ENCODE measurements at regions not wholly inside any gene's neighbourhood (a gene's known extent, or its start where the extent isn't known, plus 50 kb on each side); places are given as distances from the start of the nearest gene placed in this dataset.

- no peaks in the 10 kb centered on the region for H3K4me1 Mint-ChIP-seq
- H3K27ac Mint-ChIP-seq: no peak overlapping the region
- TF ChIP-seq CTCF (IDR thresholded peaks at IDR 0.05; ENCODE audit: unreplicated experiment): no peak
Measured at GRCh38 chrX:43525901-43526610, 130.0 kb upstream of the MAOA start.

GRCh38 chrX:43526878-43527277 lies 129.2 kb upstream of the MAOA start:
- DNase-seq (ENCODE audit: low spot score in 2 of 2, unreplicated experiment in 2 of 2): no peak
- no peaks in the 10 kb centered on the region for H3K27me3 Mint-ChIP-seq (ENCODE audit: low read depth)
- peaks cover 29% of the 10 kb centered on the region for H3K9me3 Mint-ChIP-seq
- H3K4me3 Mint-ChIP-seq: no peak overlapping the region
- H3K36me3 Mint-ChIP-seq: no peaks in the 10 kb centered on the region
- no peak overlapping the region for H3K27ac Mint-ChIP-seq
- no peaks in the 10 kb centered on the region for H3K4me1 Mint-ChIP-seq
- TF ChIP-seq CTCF (IDR thresholded peaks at IDR 0.05; ENCODE audit: unreplicated experiment): no peak

More at GRCh38 chrX:43525901-43526610, 130.0 kb upstream of the MAOA start:
- no peaks in the 10 kb centered on the region for H3K36me3 Mint-ChIP-seq
- H3K4me3 Mint-ChIP-seq: no peak overlapping the region
- H3K9me3 Mint-ChIP-seq: peaks cover 22% of the 10 kb centered on the region
- no peaks in the 10 kb centered on the region for H3K27me3 Mint-ChIP-seq (ENCODE audit: low read depth)
- no peak for DNase-seq (ENCODE audit: low spot score in 2 of 2, unreplicated experiment in 2 of 2)

GRCh38 chrX:43527801-43528200 lies 128.3 kb upstream of the MAOA start:
- Mint-ChIP-seq H3K4me1 (no peaks in the 10 kb centered on the region), H3K9me3 (peaks cover 32% of the 10 kb centered on the region), H3K36me3 (no peaks in the 10 kb centered on the region), H3K27me3 (ENCODE audit: low read depth) (no peaks in the 10 kb centered on the region), H3K4me3 (no peak overlapping the region), H3K27ac (no peak overlapping the region)
- TF ChIP-seq CTCF (IDR thresholded peaks at IDR 0.05; ENCODE audit: unreplicated experiment): no peak
- DNase-seq (ENCODE audit: low spot score in 2 of 2, unreplicated experiment in 2 of 2): no peak

- DNase-seq (ENCODE audit: low spot score in 2 of 2, unreplicated experiment in 2 of 2): no peak
- H3K27me3 Mint-ChIP-seq (ENCODE audit: low read depth): no peaks in the 10 kb centered on the region
- peaks cover 34% of the 10 kb centered on the region for H3K9me3 Mint-ChIP-seq
- H3K36me3 Mint-ChIP-seq: no peaks in the 10 kb centered on the region
- no peak for TF ChIP-seq CTCF (IDR thresholded peaks at IDR 0.05; ENCODE audit: unreplicated experiment)
- H3K4me3 Mint-ChIP-seq: no peak overlapping the region
- H3K4me1 Mint-ChIP-seq: no peaks in the 10 kb centered on the region
- no peak overlapping the region for H3K27ac Mint-ChIP-seq
Measured at GRCh38 chrX:43530837-43531236, 125.3 kb upstream of the MAOA start.

- H3K9me3 Mint-ChIP-seq: peaks cover 10% of the 10 kb centered on the region
- TF ChIP-seq CTCF (IDR thresholded peaks at IDR 0.05; ENCODE audit: unreplicated experiment): no peak
- no peak overlapping the region for H3K27ac Mint-ChIP-seq
- H3K27me3 Mint-ChIP-seq (ENCODE audit: low read depth): no peaks in the 10 kb centered on the region
- no peak for DNase-seq (ENCODE audit: low spot score in 2 of 2, unreplicated experiment in 2 of 2)
- H3K4me1 Mint-ChIP-seq: peaks cover 7% of the 10 kb centered on the region
- no peaks in the 10 kb centered on the region for H3K36me3 Mint-ChIP-seq
- H3K4me3 Mint-ChIP-seq: no peak overlapping the region
Measured at GRCh38 chrX:43540318-43540717, 115.8 kb upstream of the MAOA start.
